Neuronal stem cell (in vitro differentiated cells): ENCODE measurements at regions not wholly inside any gene's neighbourhood (a gene's known extent, or its start where the extent isn't known, plus 50 kb on each side); places are given as distances from the start of the nearest gene placed in this dataset.

Experiments
- DNase-seq: peaks from one replicate; pipeline ENCODE4 v3.0.0-alpha.2; 2013; ENCODE audit warnings: low spot score
- H2AFZ ChIP-seq: one replicate; pipeline ENCODE4 v1.6.1; 2013; ENCODE audit warnings: mild to moderate bottlenecking, low read length, inconsistent platforms
- H2AK5ac ChIP-seq: 2 replicates; pipeline ENCODE4 v1.6.1; 2013; ENCODE audit warnings: low read depth, mild to moderate bottlenecking, inconsistent platforms, low read length, moderate library complexity, mixed read lengths
- H2BK120ac ChIP-seq: 2 replicates; pipeline ENCODE4 v1.6.1; 2013; ENCODE audit warnings: low read depth, mild to moderate bottlenecking, inconsistent platforms, low read length, moderate library complexity, mixed read lengths
- H2BK12ac ChIP-seq: one replicate; pipeline ENCODE4 v1.6.1; 2013; ENCODE audit warnings: low read length, inconsistent platforms
- H2BK15ac ChIP-seq: 2 replicates; pipeline ENCODE4 v1.6.1; 2013; ENCODE audit warnings: mild to moderate bottlenecking, low read length, inconsistent platforms, mixed read lengths
- H2BK5ac ChIP-seq: one replicate; pipeline ENCODE4 v1.6.1; 2013; ENCODE audit warnings: inconsistent platforms, mild to moderate bottlenecking, low read length, moderate library complexity
- H3K14ac ChIP-seq: one replicate; pipeline ENCODE4 v1.6.1; 2013; ENCODE audit warnings: low read length, inconsistent platforms
- H3K18ac ChIP-seq: 2 replicates; pipeline ENCODE4 v1.6.1; 2013; ENCODE audit warnings: low read length, inconsistent platforms
- H3K23ac ChIP-seq: 2 replicates; pipeline ENCODE4 v1.6.1; 2013; ENCODE audit warnings: low read depth, mild to moderate bottlenecking, mixed read lengths, low read length, inconsistent platforms; ENCODE audit not compliant: poor library complexity
- H3K27ac ChIP-seq: replicated peaks from 3 replicates; pipeline ENCODE4 v1.5.1; 2013; ENCODE audit warnings: low read length, inconsistent platforms
- H3K27me3 ChIP-seq, 3 experiments: 2 replicates each; pipeline ENCODE4 v1.6.1; 2013; ENCODE audit warnings: low read length in 3 of 3, mild to moderate bottlenecking in 2 of 3, inconsistent platforms in 1 of 3, low read depth in 1 of 3, mixed read lengths in 1 of 3, moderate library complexity in 1 of 3; ENCODE audit not compliant: control insufficient read depth in 3 of 3, insufficient read depth in 3 of 3
- H3K36me3 ChIP-seq, 2 donors: replicated peaks in 1 of 2; 2 replicates each; pipeline ENCODE4 v1.6.1; 2013; ENCODE audit warnings: low read length in 2 of 2; ENCODE audit not compliant: control insufficient read depth in 2 of 2, insufficient read depth in 2 of 2
- H3K4ac ChIP-seq: 2 replicates; pipeline ENCODE4 v1.6.1; 2013; ENCODE audit warnings: inconsistent platforms, mild to moderate bottlenecking, low read length, moderate library complexity
- H3K4me1 ChIP-seq, 2 donors: 1 replicate in 1 of 2; 2 replicates in 1 of 2; pipeline ENCODE4 v1.6.1; 2013; ENCODE audit warnings: low read length in 2 of 2, low read depth in 1 of 2; ENCODE audit not compliant: control insufficient read depth in 2 of 2, insufficient read depth in 1 of 2
- H3K4me2 ChIP-seq: one replicate; pipeline ENCODE4 v1.6.1; 2013; ENCODE audit warnings: mild to moderate bottlenecking, low read length, inconsistent platforms; ENCODE audit not compliant: insufficient read depth, poor library complexity, severe bottlenecking
- H3K4me3 ChIP-seq, 2 donors: 2 replicates each; pipeline ENCODE4 v1.5.1; 2013; ENCODE audit warnings: low read length in 2 of 2, mild to moderate bottlenecking in 2 of 2, inconsistent platforms in 1 of 2, moderate library complexity in 1 of 2
- H3K79me1 ChIP-seq: one replicate; pipeline ENCODE4 v1.6.1; 2013; ENCODE audit warnings: low read depth, mild to moderate bottlenecking, inconsistent platforms, low read length, moderate library complexity
- H3K9ac ChIP-seq: one replicate; pipeline ENCODE4 v1.6.1; 2013; ENCODE audit warnings: mild to moderate bottlenecking, low read depth, low read length, inconsistent platforms; ENCODE audit not compliant: poor library complexity
- H3K9me3 ChIP-seq, 2 donors: replicated peaks in 1 of 2; 2 replicates each; pipeline versions ENCODE3 to v1.6.1; 2013; ENCODE audit warnings: low read length in 2 of 2, mild to moderate bottlenecking in 2 of 2, inconsistent platforms in 1 of 2, low read depth in 1 of 2, mixed read lengths in 1 of 2, moderate library complexity in 1 of 2; ENCODE audit not compliant: control insufficient read depth in 2 of 2, insufficient read depth in 1 of 2
- H4K8ac ChIP-seq: one replicate; pipeline ENCODE4 v1.6.1; 2013; ENCODE audit warnings: low read depth, mild to moderate bottlenecking, inconsistent platforms, low read length, moderate library complexity
- H4K91ac ChIP-seq: one replicate; pipeline ENCODE4 v1.6.1; 2013; ENCODE audit warnings: low read length, low read depth, mild to moderate bottlenecking, inconsistent platforms; ENCODE audit not compliant: poor library complexity
- WGBS, 2 donors: extraction: QIAGEN DNeasy Blood & Tissue Kit; methylation state at CpG; one replicate each; pipeline ENCODE4 v1.1.7; 2013; ENCODE audit warnings: missing lambda C conversion rate in 2 of 2, mixed read lengths in 1 of 2; ENCODE audit not compliant: insufficient read length in 2 of 2, insufficient replicate concordance in 1 of 2; ENCODE audit errors: extremely low coverage in 2 of 2; 5-methylcytosine and 5-hydroxymethylcytosine counted together

- no CpG with 5 or more reads among the region's 2 CpGs for WGBS, 2 donors
Measured at GRCh38 chr9:74293479-74293878, 203.7 kb upstream of the RORB start.

GRCh38 chr9:74303945-74304344 is 193.2 kb upstream of the RORB start:
- peak overlapping the region; percentile 8 for H3K27ac ChIP-seq
- no peak overlapping the region for H2AK5ac ChIP-seq

More at GRCh38 chr9:74293479-74293878, 203.7 kb upstream of the RORB start:
- Histone ChIP-seq H3K36me3 (no peaks in the 10 kb centered on the region), H3K23ac (no peak overlapping the region), H3K27ac (no peak overlapping the region), H3K9me3 (no peaks in the 10 kb centered on the region), H4K91ac (no peak overlapping the region), H3K4me1 (no peaks in the 10 kb centered on the region), H4K8ac (no peak overlapping the region), H3K27me3 (no peaks in the 10 kb centered on the region), H3K4me2 (no peak overlapping the region), H3K14ac (no peak overlapping the region), H3K4me3 (no peak overlapping the region), H2AFZ (no peak overlapping the region), H3K9ac (no peak overlapping the region), H2BK12ac (no peak overlapping the region), H2BK120ac (no peak overlapping the region), H3K79me1 (no peaks in the 10 kb centered on the region), H3K18ac (no peak overlapping the region), H2BK5ac (no peak overlapping the region), H2BK15ac (no peak overlapping the region), H2AK5ac (no peak overlapping the region), H3K4ac (no peak overlapping the region)
- DNase-seq, result no peak

GRCh38 chr9:74304598-74304997 is 192.5 kb upstream of the RORB start:
- no peak overlapping the region for H3K4me3 ChIP-seq
- H4K91ac ChIP-seq, result no peak overlapping the region
- no peak overlapping the region for H2BK12ac ChIP-seq
- no peaks in the 10 kb centered on the region for H3K27me3 ChIP-seq
- H3K9me3 ChIP-seq, result no peaks in the 10 kb centered on the region
- H3K36me3 ChIP-seq, result no peaks in the 10 kb centered on the region
- H3K14ac ChIP-seq, result no peak overlapping the region
- no peak overlapping the region for H2BK120ac ChIP-seq
- H2AK5ac ChIP-seq, result no peak overlapping the region
- no peak overlapping the region for H3K4ac ChIP-seq
- peak; percentile 53 for DNase-seq
- peaks cover 2 to 5% of the 10 kb centered on the region in 2 donors for H3K4me1 ChIP-seq
- no peak overlapping the region for H3K18ac ChIP-seq
- H3K9ac ChIP-seq, result no peak overlapping the region
- WGBS, 2 donors, result no CpG with 5 or more reads among the region's 1 CpG
- no peaks in the 10 kb centered on the region for H3K79me1 ChIP-seq
- H3K23ac ChIP-seq, result no peak overlapping the region
- H4K8ac ChIP-seq, result no peak overlapping the region
- H3K27ac ChIP-seq, result peak overlapping the region; percentile 8
- no peak overlapping the region for H2AFZ ChIP-seq
- H2BK15ac ChIP-seq, result no peak overlapping the region
- no peak overlapping the region for H2BK5ac ChIP-seq
- H3K4me2 ChIP-seq, result no peak overlapping the region

More at GRCh38 chr9:74303945-74304344, 193.2 kb upstream of the RORB start:
- no peak overlapping the region for H4K91ac ChIP-seq
- no peak overlapping the region for H2AFZ ChIP-seq
- H3K79me1 ChIP-seq, result no peaks in the 10 kb centered on the region
- H3K14ac ChIP-seq, result no peak overlapping the region
- no peak overlapping the region for H2BK5ac ChIP-seq
- peaks cover 2 to 5% of the 10 kb centered on the region in 2 donors for H3K4me1 ChIP-seq
- H3K4ac ChIP-seq, result no peak overlapping the region
- H3K4me3 ChIP-seq, result no peak overlapping the region
- H3K23ac ChIP-seq, result no peak overlapping the region
- no peaks in the 10 kb centered on the region for H3K27me3 ChIP-seq
- H2BK120ac ChIP-seq, result no peak overlapping the region
- DNase-seq, result no peak
- H3K9ac ChIP-seq, result no peak overlapping the region
- H4K8ac ChIP-seq, result no peak overlapping the region
- H3K9me3 ChIP-seq, result no peaks in the 10 kb centered on the region
- no peak overlapping the region for H3K4me2 ChIP-seq
- WGBS, 2 donors, result no CpG with 5 or more reads among the region's 6 CpGs
- H3K18ac ChIP-seq, result no peak overlapping the region
- no peaks in the 10 kb centered on the region for H3K36me3 ChIP-seq
- no peak overlapping the region for H2BK15ac ChIP-seq
- H2BK12ac ChIP-seq, result no peak overlapping the region

- H3K18ac ChIP-seq, result no peak overlapping the region
- H2BK5ac ChIP-seq, result no peak overlapping the region
- H2BK120ac ChIP-seq, result no peak overlapping the region
- no peaks in the 10 kb centered on the region for H3K9me3 ChIP-seq
- H3K4me3 ChIP-seq, result no peak overlapping the region
- H3K14ac ChIP-seq, result no peak overlapping the region
- no peak overlapping the region for H2BK15ac ChIP-seq
- H2AK5ac ChIP-seq, result no peak overlapping the region
- no peak for DNase-seq
- no peak overlapping the region for H3K9ac ChIP-seq
- H3K4me2 ChIP-seq, result no peak overlapping the region
- no peak overlapping the region for H3K23ac ChIP-seq
- H4K91ac ChIP-seq, result no peak overlapping the region
- no peaks in the 10 kb centered on the region for H3K36me3 ChIP-seq
- no peak overlapping the region for H2AFZ ChIP-seq
- no peaks in the 10 kb centered on the region for H3K79me1 ChIP-seq
- no peak overlapping the region for H4K8ac ChIP-seq
- no peak overlapping the region for H3K27ac ChIP-seq
- peaks cover 0 to 3% of the 10 kb centered on the region in 2 donors for H3K4me1 ChIP-seq
- H3K27me3 ChIP-seq, result no peaks in the 10 kb centered on the region
- no CpG with 5 or more reads among the region's 2 CpGs for WGBS, 2 donors
- H2BK12ac ChIP-seq, result no peak overlapping the region
- no peak overlapping the region for H3K4ac ChIP-seq
Measured at GRCh38 chr9:74309654-74310053, 187.5 kb upstream of the RORB start.
